Sigmoid colon (tissue), 4 donors: ENCODE measurements at regions not wholly inside any gene's neighbourhood (a gene's known extent, or its start where the extent isn't known, plus 50 kb on each side); places are given as distances from the start of the nearest gene placed in this dataset.

Experiments used
- EP300 ChIP-seq, 4 donors: sonication (generic); formaldehyde crosslinking; IDR thresholded peaks; one replicate each; pipeline ENCODE4 v1.6.1; 2017; ENCODE audit warnings: antibody characterized with exemption in 4 of 4
- POLR2A ChIP-seq, 2 donors: fragments of 450-650 bp; IDR thresholded peaks; one replicate each; pipeline ENCODE4 v1.6.1; 2016; ENCODE audit warnings: antibody characterized with exemption in 2 of 2, mild to moderate bottlenecking in 2 of 2, moderate library complexity in 2 of 2

DNA sequence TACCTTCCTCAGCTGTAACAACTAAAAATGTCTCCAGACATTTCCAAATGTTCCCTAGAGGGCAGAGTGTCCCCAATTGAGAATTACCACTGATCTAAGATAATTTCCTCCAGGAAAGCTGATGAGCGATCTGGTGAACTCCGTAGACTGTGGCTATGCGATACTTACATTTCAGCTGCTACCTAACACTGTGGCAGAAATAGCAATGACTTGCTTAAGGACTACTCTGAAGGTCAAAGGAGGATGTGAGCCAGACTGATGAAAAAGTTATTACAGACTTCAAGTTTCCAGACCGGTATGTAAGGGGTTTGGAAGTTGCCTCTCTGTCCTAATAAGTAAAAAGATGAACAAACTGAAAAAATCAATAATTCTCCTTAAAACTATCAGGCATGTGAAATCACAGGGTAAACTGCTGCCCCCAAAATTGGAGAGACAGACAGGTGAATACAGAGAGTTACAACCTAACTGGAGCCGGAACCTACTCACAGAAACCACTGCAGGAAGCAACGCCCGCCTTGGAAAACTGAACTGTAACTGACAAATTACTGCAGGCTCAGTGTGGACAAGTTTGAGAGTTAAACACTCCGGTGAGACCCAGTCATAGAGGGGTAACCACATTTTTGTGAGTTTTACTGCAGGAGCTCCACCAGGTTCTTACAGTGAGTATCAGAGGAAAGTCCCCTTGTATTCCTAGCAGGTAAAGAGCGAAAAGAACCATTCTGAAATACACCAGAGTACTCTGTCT, 60.0 kb upstream of the PARP11 start:
- TF ChIP-seq POLR2A (IDR thresholded peaks at IDR 0.05) (no peak), EP300 (IDR thresholded peaks at IDR 0.05) (no peak)
